ENCODE measurements at regions not wholly inside any gene's neighbourhood (a gene's known extent, or its start where the extent isn't known, plus 50 kb on each side); places are given as distances from the start of the nearest gene placed in this dataset.
"Not testable (repeated sequence)": the region's sequence is repeated elsewhere in the genome, so short reads cannot be mapped to it uniquely, and the experiment has no call there.

DNA sequence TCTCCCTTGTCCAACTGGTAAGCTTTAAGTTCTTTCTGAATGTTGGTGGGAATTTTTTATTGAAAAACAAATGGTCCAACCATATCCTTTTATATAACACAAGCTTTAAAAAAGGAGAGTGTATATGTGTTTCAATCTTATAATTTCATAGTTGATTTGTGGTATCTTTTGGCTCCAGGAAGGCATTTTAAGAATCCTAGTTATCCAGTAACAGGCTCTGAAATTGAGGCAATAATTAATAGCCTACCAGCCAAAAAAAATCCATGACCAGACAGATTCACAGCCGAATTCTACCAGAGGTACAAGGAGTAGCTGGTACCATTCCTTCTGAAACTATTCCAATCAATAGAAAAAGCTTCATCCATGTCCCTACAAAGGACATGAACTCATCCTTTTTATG lies 141.6 kb downstream of the FZD1 start:
- not testable (repeated sequence) for DNase-seq

DNA sequence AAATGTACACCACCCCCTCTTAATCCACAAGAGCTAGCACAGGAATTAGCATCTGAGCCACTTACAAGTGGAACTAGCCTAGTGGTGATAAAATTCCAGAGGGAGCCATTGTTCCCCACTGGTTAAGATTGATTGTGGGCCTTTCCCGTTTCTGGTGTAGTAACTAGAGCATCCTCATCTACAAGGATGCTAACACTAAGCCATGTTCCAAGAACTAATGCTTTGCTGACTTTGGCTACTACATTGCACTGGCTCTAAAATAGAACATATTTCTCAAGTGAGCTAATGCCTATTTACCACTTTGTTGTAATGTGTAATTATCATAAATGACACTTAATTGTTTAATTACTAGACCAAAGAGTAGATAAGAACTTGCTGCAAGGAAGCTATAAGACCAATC lies 143.7 kb downstream of the FZD1 start:
- no peak for DNase-seq

DNA sequence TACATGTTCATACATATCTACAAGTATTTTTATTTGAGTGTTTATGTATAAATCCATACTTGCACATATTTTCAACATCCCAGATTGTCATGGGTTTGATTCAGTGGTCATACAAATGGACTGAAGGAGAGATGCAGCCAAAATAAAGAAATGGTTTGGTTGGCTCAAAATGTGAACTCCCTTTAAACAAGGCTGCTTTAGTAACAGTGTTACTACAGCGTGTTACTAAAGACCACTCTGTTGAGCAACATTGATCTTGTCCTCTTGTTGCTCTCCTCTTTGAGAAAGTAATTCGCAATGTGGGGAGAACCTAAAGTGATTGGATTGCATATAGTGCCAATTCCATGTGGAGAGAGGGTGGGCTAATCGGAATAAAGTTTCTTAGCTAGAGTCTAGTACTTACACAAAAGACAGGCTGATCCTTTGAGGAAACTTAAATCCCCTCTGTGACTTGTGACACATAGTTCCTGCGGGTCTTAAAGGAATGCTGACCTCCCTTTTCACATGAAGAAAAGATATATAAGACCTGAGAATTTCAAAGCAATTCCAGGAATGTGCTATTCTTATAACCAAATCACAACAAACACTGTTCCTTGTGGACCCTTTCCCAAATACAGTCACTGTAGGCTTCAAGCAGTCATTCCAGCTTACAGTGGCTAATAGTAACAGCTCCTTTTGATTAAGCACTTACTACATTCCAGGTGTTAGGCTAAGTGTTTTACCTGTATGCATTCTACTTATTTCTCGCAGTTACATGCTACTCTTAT lies 144.3 kb downstream of the FZD1 start:
- DNase-seq: no peak

DNA sequence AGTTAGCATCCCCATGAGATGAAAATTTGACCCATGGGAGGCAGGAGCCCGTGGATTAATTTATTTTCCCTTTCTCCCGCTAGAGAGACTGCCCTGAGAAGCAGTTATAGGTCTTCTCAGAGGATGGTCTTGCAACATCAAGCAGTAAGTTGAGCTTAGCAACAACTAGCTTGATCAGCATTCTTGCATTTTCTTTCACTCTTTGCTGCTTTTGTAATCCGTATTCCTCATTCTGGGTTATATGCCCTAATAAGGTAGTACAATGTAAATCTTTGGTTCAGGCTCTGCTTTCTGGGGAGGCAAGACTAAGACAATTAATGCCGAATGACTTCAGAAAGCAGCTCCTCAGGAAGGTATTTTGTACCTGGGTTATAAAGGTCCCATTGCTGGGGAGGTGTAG lies 146.8 kb downstream of the FZD1 start:
- DNase-seq: no peak

DNA sequence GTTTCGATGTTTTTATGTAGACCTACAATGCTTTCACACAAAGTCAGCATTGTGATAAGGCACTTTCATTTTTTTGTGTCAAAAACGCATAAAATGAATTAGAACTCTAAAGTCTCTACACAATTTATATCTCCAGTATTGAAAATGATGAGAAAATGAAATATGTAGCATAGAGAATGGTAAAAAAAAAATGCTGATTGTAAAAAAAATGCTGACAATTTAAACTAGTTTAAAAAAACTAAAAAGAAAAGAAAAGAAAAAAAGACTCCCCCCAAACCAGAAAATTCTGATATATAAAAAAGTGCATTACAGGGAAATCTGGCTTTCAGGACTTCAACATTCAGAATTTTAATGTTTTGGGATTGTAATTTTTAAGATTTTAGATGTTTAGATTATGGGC lies 148.1 kb downstream of the FZD1 start:
- no peak for DNase-seq

DNA sequence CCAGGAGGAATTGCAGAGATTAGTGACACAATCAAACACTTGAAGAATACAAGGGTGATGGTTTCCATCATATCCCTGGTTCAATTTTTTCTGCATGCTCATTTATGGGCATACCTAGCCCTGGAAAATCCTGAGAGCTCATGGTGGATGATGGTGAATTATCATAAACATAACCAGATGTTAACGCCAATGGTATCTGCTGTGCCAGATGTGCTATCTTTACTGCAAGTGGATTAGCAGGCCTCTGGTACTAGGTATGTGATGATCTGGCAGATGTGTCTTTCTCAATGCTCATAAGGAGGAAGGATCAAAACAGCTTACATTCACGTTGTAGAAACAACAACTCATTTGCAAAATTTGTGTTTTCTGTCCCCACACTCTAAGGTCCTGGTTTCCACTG lies 150.5 kb downstream of the FZD1 start:
- DNase-seq: no peak

DNA sequence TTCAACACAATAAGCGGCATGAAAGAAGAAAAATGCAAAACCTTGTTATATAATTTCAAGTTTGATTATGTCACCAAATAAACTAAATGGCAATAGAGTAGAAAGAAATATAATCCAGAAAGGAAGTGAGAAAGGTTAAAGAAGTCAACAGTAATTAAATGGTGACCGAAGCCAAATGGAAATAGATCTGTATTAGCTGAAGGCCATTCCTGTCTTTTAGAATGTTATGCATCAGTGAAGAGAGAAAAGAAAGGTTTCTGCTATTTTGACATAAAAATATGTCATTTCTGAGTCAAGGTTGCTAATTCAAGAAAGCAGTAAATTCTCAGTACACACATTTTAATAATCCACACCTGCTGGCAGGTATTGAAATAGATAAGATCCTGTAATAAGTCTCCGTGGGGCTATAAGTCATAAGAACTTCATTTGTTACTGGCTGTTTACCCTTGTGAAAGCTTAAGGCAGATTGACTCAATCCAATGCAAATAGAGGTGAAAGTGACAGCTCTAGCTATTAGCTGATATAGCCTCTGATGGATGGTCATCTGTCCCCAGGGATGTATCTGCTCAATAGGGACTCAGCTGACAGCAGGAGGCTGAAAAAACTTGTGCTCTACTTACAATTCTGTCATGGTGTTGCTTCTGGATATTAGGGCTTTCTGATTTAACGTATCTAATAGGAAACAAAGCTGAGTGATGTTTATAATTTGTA lies 152.1 kb downstream of the FZD1 start:
- no peak for DNase-seq

DNA sequence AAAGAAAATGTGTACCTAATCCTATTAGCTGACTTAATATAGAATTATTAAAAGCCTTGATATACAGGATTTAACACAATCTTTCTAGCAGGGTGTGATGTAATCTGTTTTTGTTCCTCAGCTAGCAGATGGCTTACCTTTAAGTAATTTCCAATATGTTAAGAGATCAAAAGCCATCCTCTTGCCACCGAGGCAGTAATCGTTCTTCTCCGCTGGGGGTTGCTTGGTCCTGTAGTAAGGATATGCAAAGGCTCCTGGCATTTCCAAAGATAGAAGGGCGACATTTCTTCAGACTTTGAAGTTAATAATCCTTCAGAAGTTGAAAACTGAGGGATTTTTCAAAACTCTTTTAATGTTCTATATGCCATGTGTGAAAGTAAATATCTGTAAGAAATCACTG lies 156.4 kb downstream of the FZD1 start:
- DNase-seq: no peak

DNA sequence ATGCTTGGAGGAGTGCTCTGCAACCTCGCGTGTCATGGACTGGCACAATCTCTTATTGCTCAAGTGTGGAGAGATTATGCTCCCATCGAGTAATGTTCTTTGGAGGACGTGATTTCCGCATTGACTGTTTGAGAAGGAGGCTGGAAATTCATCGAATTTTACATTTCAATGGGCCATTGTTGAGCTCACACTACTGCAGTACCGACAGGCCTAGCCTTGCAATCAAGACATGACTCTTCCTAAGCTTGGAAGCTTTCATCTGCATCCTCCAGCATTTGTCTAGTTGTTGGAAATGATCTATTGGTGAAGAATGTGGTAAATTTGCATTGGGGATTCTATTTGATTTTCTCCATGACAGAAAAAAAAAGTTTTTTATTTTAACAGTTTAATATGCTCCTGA lies 156.8 kb downstream of the FZD1 start:
- DNase-seq: no peak

DNA sequence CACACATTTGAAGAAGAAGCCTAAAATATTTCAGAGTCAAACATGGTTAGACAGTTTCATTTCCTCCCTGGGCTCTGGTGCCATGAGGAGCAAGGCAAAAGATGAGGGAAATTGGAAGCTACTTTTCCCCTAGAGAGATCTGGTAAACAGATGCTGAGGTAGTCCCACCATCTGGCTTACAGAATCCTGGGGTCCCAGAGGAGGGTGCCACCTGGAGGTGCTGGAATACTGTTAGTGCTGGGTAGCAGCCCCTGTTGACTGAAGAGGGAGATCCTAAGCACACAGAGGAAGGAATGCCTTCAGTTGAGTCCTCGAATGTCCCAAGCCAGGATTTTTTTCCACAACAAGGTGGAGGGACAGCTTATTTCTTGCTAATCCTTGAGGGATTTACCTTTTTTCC lies 160.1 kb downstream of the FZD1 start:
- peak; percentile 0 for DNase-seq

DNA sequence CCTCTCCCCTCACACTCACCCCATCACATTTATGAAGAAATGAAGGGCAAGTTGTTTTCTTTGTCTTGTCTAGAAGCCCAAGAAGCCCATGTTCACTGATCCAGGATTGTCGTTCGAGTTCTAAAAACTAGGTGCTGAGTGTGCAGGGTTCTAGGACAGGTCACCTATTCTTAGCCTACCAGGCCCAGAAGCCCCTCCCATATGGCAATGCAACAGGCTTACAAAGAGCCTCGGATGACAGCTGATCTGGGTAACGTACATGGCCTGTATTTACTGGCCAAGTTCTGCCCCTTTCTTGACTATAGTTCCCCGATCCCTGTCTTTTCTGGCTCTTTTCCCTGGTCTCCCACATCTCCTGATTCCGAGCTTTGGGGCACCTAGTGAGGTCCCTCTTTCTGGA lies 160.9 kb downstream of the FZD1 start:
- DNase-seq: no peak

DNA sequence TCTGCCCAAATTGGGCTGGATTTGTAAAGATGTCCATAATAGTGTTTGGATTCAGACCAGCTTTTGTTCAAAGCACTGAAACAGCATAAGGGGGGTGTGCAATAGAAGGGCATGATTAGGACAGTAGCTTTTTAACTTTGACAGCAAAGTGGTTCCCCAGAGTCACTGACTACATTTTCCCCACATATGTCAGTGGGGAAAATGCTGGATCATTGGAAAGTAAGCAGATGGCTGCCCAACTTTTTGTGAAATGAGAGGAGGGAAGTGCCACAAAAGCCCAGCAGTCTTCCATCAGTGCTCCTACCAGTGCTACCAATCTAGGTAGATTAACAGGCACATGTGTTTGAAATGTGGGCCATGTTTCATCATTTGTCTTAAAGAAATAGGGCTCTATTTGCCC lies 162.8 kb downstream of the FZD1 start:
- peak; percentile 13 for DNase-seq

DNA sequence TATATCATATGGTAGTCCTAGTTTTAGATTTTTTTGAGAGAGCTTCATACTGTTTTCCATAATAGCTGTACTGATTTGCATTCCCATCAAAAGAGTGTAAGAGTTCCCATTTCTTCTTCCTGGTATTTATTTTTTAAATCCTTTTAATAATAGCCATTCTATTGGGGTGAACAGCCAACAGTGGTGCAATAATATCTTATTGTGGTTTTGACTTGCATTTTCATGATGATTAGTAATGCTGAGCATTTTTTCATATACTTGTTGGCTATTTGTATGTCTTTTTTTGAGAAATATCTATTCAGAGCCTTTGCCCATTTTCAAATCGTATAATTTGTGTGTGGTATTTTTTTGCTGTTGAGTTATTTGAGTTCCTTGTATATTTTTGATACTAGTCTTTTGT lies 167.4 kb downstream of the FZD1 start:
- DNase-seq: no peak

DNA sequence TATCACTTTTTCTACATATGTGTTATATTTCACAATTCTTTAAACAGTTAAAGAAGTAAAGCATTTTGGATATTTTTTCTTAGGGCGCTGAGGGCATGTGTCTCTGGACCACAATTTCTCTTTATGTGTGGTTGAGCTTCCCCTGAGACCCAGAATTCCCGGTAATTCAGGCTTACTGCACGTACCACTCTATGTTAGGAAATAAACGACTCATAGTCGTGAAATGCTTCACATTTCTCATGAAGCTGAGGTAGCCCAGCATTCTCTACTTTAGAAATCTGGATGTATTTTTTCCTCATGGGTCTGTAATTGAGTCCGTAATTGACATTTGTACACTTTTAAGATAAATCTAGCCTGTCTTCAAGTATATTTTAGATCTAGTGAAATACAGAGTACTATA lies 170.6 kb downstream of the FZD1 start:
- no peak for DNase-seq

DNA sequence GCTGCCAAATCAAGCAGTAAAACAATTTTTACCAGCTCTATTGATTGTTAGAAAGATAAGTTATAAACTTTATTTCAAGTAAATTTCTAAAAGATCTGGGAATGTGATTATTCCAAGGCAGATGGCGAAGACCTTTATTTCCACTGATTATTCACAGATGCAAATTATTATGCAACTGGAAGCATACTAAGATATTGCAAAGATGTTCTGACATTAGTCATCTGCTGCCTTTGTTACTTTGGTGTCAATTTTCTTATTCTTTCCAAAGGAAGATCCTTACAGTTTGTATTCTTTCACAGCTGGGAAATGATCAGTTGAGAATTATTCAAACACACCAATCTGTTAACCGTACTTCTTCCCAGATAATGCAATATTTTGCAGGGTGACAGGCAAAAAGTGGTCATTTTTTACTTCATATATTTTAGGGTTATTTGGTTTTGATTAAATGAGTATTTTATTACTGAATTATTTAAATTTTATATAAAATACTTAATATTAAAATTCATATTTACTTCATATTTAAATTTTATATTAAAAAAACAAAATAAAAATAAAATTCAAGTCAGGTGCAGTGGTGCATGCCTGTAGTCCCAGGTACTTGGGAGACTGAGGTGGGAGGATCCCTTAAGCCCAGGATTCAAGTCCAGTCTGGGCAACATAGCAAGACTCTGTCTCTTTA lies 171.3 kb downstream of the FZD1 start:
- peak; percentile 25 for DNase-seq

DNA sequence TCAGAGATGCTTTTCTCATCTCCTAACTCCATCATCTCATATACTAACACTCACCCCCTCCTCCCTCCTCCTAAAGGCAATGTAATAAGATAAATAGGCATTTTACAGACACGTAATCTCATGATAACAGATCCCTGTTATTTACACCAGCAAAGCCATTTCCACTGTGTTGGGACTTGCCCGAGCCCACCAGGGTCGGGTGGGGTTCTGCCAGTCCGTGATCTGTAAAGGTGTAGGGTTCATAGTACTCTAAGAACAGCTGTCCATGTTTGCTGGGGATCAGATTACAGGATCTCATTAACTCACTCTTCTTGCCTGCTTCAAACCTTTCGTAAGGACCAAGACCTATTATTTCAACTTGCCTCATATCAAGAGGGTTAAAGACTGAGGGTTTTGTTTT lies 172.4 kb downstream of the FZD1 start:
- DNase-seq: no peak

DNA sequence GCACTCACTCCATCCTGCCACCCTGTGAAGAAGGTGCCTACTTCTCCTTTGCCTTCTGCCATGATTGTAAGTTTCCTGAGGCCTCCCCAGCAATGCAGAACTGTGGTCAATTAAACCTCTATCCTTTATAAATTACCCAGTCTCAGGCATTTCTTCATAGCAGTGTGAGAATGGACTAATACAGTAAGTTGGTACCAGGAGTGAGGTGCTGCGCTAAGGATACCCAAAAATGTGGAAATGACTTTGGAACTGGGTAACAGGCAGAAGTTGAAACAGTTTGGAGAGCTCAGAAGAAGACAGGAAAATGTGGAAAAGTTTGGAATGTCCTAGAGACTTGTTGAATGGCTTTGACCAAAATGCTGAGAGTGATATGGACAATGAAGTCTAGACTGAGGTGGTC lies 176.0 kb downstream of the FZD1 start:
- DNase-seq: not testable (repeated sequence)

DNA sequence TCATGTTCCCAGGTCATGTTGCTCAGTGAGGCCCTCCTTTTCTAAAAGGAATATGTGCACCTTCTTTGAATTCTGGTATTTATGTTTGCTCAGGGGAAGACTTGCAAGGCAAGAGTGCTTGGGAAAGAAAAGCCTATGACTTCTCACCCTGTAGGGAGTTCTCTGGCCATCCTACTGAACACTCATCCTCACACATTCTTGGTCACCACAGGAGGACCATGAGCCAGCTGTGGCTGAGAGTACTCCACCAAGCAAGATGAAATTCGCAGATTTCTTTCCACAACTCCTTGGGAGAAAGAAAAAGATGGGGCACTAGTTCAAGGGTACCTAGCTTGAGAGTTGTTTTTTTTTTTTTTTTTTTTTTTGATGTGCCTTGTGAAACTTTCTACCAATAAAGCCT lies 179.6 kb downstream of the FZD1 start:
- no peak for DNase-seq

DNA sequence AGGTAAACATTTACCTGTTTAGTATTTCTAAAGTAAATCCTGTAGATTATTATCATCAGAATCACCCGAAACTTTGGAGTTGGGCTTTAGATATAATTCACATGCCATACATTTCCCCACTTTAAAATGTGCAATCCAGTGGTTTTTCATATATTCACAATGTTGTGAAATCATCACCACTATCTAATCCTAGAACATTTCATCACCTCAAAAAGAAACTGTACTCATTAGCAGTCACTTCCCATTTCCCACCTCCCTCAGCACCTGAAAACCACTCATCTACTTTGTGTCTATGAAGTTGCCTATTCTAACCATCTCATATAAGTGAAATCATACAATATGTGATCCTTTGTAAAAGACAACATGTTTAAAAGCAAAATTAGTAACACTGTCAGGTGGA lies 182.6 kb downstream of the FZD1 start:
- no peak for DNase-seq

DNA sequence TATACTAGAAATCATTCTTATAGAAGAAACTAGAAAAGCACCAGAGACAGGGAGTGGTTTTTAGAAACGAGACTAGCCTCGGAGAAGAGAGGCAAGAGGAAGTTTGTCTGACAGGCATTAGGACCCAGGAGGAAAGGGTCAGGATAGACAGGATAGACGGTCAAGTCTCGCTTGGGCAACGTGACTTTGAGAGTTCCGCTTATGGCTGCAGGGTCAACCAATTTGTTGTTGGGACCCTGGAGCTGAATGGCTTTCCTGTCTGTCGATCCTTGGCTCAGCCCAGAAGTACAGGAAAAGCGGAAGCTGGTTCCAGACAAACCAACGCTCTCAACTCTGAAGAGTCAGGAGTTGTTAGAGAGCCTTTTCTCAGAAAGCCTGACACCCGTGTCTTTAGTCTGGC lies 191.2 kb downstream of the FZD1 start:
- DNase-seq: no peak

DNA sequence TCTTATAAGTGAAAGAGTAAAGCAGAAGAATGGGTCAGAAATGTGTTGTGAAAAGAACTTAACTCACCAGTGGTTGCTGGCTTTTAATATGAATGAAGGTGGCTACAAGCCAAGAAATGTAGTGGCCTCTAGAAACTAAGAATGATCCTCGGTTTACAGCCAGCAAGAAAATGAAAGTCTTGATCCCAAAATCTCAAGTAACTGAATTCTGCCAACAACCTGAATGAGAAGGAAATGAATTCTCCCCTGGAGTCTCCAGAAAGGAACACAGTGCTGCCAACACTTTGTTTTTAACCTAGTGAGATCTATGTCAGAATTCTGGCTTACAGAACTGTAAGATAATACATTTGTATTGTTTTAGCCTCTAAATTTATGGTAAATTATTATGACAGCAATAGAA lies 193.0 kb downstream of the FZD1 start:
- no peak for DNase-seq

DNA sequence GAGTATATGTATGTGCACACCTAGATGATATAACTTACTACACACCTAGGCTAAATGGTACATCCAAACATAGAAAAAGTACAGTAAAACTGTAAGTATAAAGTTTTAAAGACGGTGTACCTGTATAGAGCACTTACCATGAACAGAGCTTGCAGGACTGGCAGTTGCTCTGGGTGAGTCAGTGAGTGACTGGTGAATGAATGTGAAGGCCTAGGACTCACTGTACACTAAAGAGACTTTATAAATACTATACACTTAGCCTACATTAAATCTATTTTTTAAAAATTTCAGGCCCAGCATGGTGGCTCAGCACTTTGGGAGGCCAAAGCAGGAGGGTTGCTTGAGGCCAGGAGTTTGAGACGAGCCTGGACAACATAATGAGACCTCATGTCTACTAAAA lies 195.3 kb downstream of the FZD1 start:
- DNase-seq: no peak

DNA sequence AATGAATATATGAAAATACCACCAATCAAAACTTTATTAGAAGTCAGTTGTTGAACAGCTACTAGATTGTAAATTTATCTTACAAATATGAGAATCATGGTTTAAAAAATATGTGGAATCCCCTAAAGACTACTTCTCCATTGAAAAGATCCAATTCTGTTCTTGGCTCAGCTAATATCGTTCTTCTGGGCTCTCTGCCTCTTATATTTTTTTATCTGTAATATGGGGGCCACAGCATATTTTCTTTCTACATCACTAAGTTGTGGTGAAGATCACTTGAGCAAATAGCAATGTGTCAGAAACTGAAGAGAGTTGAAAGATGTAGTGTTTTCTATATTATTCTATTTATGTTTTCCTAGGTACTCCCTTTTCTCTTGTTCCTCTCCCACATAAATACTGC lies 198.1 kb downstream of the FZD1 start:
- no peak for DNase-seq

DNA sequence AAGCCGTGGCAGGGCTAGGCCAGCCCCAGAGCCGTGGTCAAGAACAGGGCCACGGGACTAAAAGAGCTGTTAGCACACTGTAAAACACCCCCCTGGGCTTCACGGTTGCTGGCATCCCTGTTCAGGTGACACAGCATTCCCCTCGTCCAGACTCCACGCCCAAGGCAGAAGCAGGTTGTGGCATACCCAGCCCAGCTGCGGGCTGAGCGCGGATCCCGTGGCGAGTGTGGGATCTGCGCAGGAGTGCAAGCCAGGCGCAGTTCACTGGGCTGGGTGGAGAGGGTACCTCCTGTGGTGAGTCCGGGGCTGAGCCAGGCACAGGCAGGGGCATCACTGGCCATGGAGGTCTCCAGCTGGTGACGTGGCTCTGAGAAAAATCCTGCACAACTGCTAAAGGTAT lies 199.1 kb downstream of the FZD1 start:
- DNase-seq: no peak

Measured in skin of body (tissue), 1 donor.